RWPE2 (cell line): ENCODE measurements at regions not wholly inside any gene's neighbourhood (a gene's known extent, or its start where the extent isn't known, plus 50 kb on each side); places are given as distances from the start of the nearest gene placed in this dataset.
"Not testable (repeated sequence)": the region's sequence is repeated elsewhere in the genome, so short reads cannot be mapped to it uniquely, and the experiment has no call there.

Experiments used
- ATAC-seq: fragments of 200-7000 bp; cut with Tn5 transposase; 3 replicates; pipeline ENCODE4 v1.9.1; 2021; ENCODE audit warnings: low read depth
- DNase-seq: peaks from one replicate; pipeline ENCODE4 v3.0.0-alpha.2; 2020; ENCODE audit warnings: low spot score
- H3K27ac ChIP-seq: fragments of 450-650 bp; 2 replicates; pipeline ENCODE4 v1.5.1; 2017; ENCODE audit warnings: mild to moderate bottlenecking; ENCODE audit not compliant: poor library complexity, severe bottlenecking
- H3K27me3 ChIP-seq: fragments of 250-450 bp; sonication (Bioruptor Pico); 2 replicates; pipeline ENCODE4 v1.5.1; 2021; ENCODE audit warnings: mild to moderate bottlenecking, moderate library complexity; ENCODE audit not compliant: insufficient read depth, poor library complexity, severe bottlenecking
- H3K36me3 ChIP-seq: fragments of 250-450 bp; sonication (Bioruptor Pico); 2 replicates; pipeline ENCODE4 v1.5.1; 2020; ENCODE audit warnings: low read depth, mild to moderate bottlenecking, moderate library complexity
- H3K4me1 ChIP-seq: fragments of 250-450 bp; sonication (Bioruptor Pico); 2 replicates; pipeline ENCODE4 v1.5.1; 2021; ENCODE audit warnings: mild to moderate bottlenecking, moderate library complexity; ENCODE audit not compliant: insufficient read depth, poor library complexity, severe bottlenecking
- H3K4me3 ChIP-seq: fragments of 250-450 bp; sonication (Bioruptor Pico); 2 replicates; pipeline ENCODE4 v1.5.1; 2021; ENCODE audit warnings: mild to moderate bottlenecking, moderate library complexity; ENCODE audit not compliant: severe bottlenecking
- H3K9me3 ChIP-seq: fragments of 250-450 bp; sonication (Bioruptor Pico); 2 replicates; pipeline ENCODE4 v1.5.1; 2021; ENCODE audit warnings: mild to moderate bottlenecking, moderate library complexity; ENCODE audit not compliant: severe bottlenecking
- CTCF ChIP-seq: fragments of 450-650 bp; IDR thresholded peaks from one replicate; pipeline ENCODE4 v1.5.1; 2017; ENCODE audit warnings: mild to moderate bottlenecking, moderate library complexity; ENCODE audit not compliant: poor library complexity, severe bottlenecking

- no peak overlapping the region for H3K4me3 ChIP-seq
- H3K27ac ChIP-seq, result no peak overlapping the region
- no peaks in the 10 kb centered on the region for H3K27me3 ChIP-seq
- no peaks in the 10 kb centered on the region for H3K9me3 ChIP-seq
- H3K4me1 ChIP-seq, result peaks cover 5% of the 10 kb centered on the region
- ATAC-seq, result no peak
- DNase-seq, result no peak
- no peaks in the 10 kb centered on the region for H3K36me3 ChIP-seq
- TF ChIP-seq CTCF, result no peak
Measured at GRCh38 chr10:22833781-22834180, 94.1 kb upstream of the ARMC3 start.

- Histone ChIP-seq H3K36me3 (no peaks in the 10 kb centered on the region), H3K27ac (no peak overlapping the region), H3K4me1 (peaks cover 9% of the 10 kb centered on the region), H3K4me3 (no peak overlapping the region), H3K9me3 (no peaks in the 10 kb centered on the region), H3K27me3 (no peaks in the 10 kb centered on the region)
- TF ChIP-seq CTCF, result no peak
- DNase-seq (no peak), ATAC-seq (no peak)
Measured at GRCh38 chr10:22833353-22833752, 94.5 kb upstream of the ARMC3 start.

- no peak for TF ChIP-seq CTCF
Measured at GRCh38 chr10:22832851-22833250, 95.0 kb upstream of the ARMC3 start.

GRCh38 chr10:22832066-22832602 is 95.7 kb upstream of the ARMC3 start:
- H3K36me3 ChIP-seq, result no peaks in the 10 kb centered on the region
- no peak overlapping the region for H3K4me3 ChIP-seq
- TF ChIP-seq CTCF, result no peak
- DNase-seq, result no peak
- H3K4me1 ChIP-seq, result peaks cover 11% of the 10 kb centered on the region
- no peaks in the 10 kb centered on the region for H3K27me3 ChIP-seq
- no peaks in the 10 kb centered on the region for H3K9me3 ChIP-seq
- no peak for ATAC-seq
- H3K27ac ChIP-seq, result no peak overlapping the region

More at GRCh38 chr10:22832851-22833250, 95.0 kb upstream of the ARMC3 start:
- ATAC-seq, result no peak
- H3K27me3 ChIP-seq, result no peaks in the 10 kb centered on the region
- H3K36me3 ChIP-seq, result no peaks in the 10 kb centered on the region
- peaks cover 11% of the 10 kb centered on the region for H3K4me1 ChIP-seq
- no peaks in the 10 kb centered on the region for H3K9me3 ChIP-seq
- H3K27ac ChIP-seq, result no peak overlapping the region
- H3K4me3 ChIP-seq, result no peak overlapping the region
- no peak for DNase-seq

GRCh38 chr10:22831586-22831985 is 96.3 kb upstream of the ARMC3 start:
- H3K36me3 ChIP-seq, result no peaks in the 10 kb centered on the region
- TF ChIP-seq CTCF, result no peak
- no peaks in the 10 kb centered on the region for H3K9me3 ChIP-seq
- no peaks in the 10 kb centered on the region for H3K27me3 ChIP-seq
- no peak for DNase-seq
- no peak overlapping the region for H3K27ac ChIP-seq
- H3K4me3 ChIP-seq, result no peak overlapping the region
- no peak for ATAC-seq
- peaks cover 11% of the 10 kb centered on the region for H3K4me1 ChIP-seq

GRCh38 chr10:22828712-22829111 is 99.1 kb upstream of the ARMC3 start:
- peaks cover 34% of the 10 kb centered on the region for H3K4me1 ChIP-seq
- not testable (repeated sequence) for H3K27ac ChIP-seq, ATAC-seq, H3K4me3 ChIP-seq, H3K36me3 ChIP-seq, H3K27me3 ChIP-seq, DNase-seq, H3K9me3 ChIP-seq
